IMR-90 (cell line): ENCODE measurements at regions not wholly inside any gene's neighbourhood (a gene's known extent, or its start where the extent isn't known, plus 50 kb on each side); places are given as distances from the start of the nearest gene placed in this dataset.

Experiments
- CTCF ChIP-seq: conservative IDR thresholded peaks from 2 replicates; pipeline ENCODE4 v1.5.1; 2012; ENCODE audit warnings: mild to moderate bottlenecking, low read depth, low read length, improper control_type of control experiment
- MAFK ChIP-seq: IDR thresholded peaks from 2 replicates; pipeline ENCODE4 v1.6.1; 2012; ENCODE audit warnings: low read depth, low read length, improper control_type of control experiment
- MAZ ChIP-seq: IDR thresholded peaks from 2 replicates; pipeline ENCODE4 v1.6.1; 2012; ENCODE audit warnings: low read depth, mild to moderate bottlenecking, low read length, improper control_type of control experiment, moderate library complexity, borderline replicate concordance
- POLR2A ChIP-seq: IDR thresholded peaks from 2 replicates; pipeline ENCODE4 v1.6.1; 2012; ENCODE audit warnings: mild to moderate bottlenecking, low read depth, low read length
- SMC3 ChIP-seq: fragments of 150-350 bp; IDR thresholded peaks from 2 replicates; pipeline ENCODE4 v1.6.1; 2016; ENCODE audit warnings: low read depth, mild to moderate bottlenecking, antibody characterized with exemption, low read length, moderate library complexity
- USF2 ChIP-seq: fragments of 150-350 bp; IDR thresholded peaks from 2 replicates; pipeline ENCODE4 v1.6.1; 2017; ENCODE audit warnings: mild to moderate bottlenecking, antibody characterized with exemption, low read length, low read depth

DNA sequence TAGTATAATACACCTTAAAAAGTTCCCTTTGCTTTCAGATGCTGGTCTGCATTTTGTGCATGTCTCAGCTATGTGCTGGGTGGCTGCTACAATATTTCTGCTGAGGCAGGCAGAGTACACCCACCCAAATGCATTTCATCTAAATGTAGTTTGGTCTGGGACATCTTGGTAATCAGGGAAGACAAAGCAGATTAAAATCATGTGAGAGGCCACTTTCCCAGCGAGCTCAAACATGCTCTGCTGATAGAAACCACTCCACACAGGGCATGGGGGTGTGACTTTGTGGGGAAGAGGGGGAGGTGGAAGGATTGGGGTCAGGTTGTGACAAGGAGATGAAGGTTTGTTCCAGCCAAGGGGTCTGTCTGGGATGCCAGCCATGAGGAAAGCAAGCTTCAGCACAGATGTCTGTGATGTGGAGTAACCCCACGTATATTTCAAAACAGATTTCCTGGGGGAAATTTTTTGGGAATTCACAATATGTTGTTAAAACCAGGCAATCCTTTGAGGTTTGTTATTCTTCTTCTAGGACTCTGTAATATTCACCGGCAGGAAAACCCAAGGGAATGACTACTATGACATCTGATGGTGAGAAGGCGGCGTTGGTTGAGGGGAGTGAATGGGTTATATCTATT, 255.1 kb upstream of the FGGY start:
- TF ChIP-seq USF2 (no peak), POLR2A (no peak), CTCF (peak; percentile 46), MAFK (peak; percentile 35; the same call in 1 of the 2 replicates), MAZ (no peak), SMC3 (no peak; the same call in 1 of the 2 replicates)
